HG03095 (cell line): ENCODE measurements at regions not wholly inside any gene's neighbourhood (a gene's known extent, or its start where the extent isn't known, plus 50 kb on each side); places are given as distances from the start of the nearest gene placed in this dataset.
"Not testable (repeated sequence)": the region's sequence is repeated elsewhere in the genome, so short reads cannot be mapped to it uniquely, and the experiment has no call there.

Experiments
- ATAC-seq: cut with Tn5 transposase; IDR thresholded peaks from one replicate; pipeline ENCODE4 v1.9.1; 2021; ENCODE audit warnings: moderate library complexity; ENCODE audit not compliant: unreplicated experiment

- ATAC-seq: no peak
Observed at GRCh38 chr2:5190023-5190422, 502.2 kb upstream of the SOX11 start.

GRCh38 chr2:5195636-5196035 is 496.5 kb upstream of the SOX11 start:
- no peak for ATAC-seq

- no peak for ATAC-seq
Observed at GRCh38 chr2:5203134-5203755, 488.9 kb upstream of the SOX11 start.

- ATAC-seq: not testable (repeated sequence)
Observed at GRCh38 chr2:5206742-5207141, 485.4 kb upstream of the SOX11 start.

GRCh38 chr2:5215989-5216607 is 476.1 kb upstream of the SOX11 start:
- ATAC-seq: no peak

- ATAC-seq: no peak
Observed at GRCh38 chr2:5227062-5227699, 465.0 kb upstream of the SOX11 start.

- no peak for ATAC-seq
Observed at GRCh38 chr2:5229574-5229973, 462.6 kb upstream of the SOX11 start.

GRCh38 chr2:5230444-5230843 is 461.7 kb upstream of the SOX11 start:
- ATAC-seq: no peak

- no peak for ATAC-seq
Observed at GRCh38 chr2:5230855-5231254, 461.3 kb upstream of the SOX11 start.

- ATAC-seq: no peak
Observed at GRCh38 chr2:5231287-5231686, 460.9 kb upstream of the SOX11 start.

GRCh38 chr2:5234563-5234962 is 457.6 kb upstream of the SOX11 start:
- ATAC-seq: no peak

- no peak for ATAC-seq
Observed at GRCh38 chr2:5235701-5236100, 456.5 kb upstream of the SOX11 start.

- no peak for ATAC-seq
Observed at GRCh38 chr2:5236249-5236648, 455.9 kb upstream of the SOX11 start.

GRCh38 chr2:5242751-5243150 is 449.4 kb upstream of the SOX11 start:
- ATAC-seq: no peak

GRCh38 chr2:5250482-5250881 is 441.7 kb upstream of the SOX11 start:
- ATAC-seq: no peak

- no peak for ATAC-seq
Observed at GRCh38 chr2:5253263-5253662, 438.9 kb upstream of the SOX11 start.

GRCh38 chr2:5254791-5255332 is 437.3 kb upstream of the SOX11 start:
- ATAC-seq: no peak

- ATAC-seq: no peak
Observed at GRCh38 chr2:5263291-5263690, 428.9 kb upstream of the SOX11 start.

- no peak for ATAC-seq
Observed at GRCh38 chr2:5264361-5264760, 427.8 kb upstream of the SOX11 start.

GRCh38 chr2:5285061-5285460 is 407.1 kb upstream of the SOX11 start:
- no peak for ATAC-seq

GRCh38 chr2:5285872-5286769 is 406.1 kb upstream of the SOX11 start:
- ATAC-seq: no peak
